LNCAP (cell line): ENCODE measurements at regions not wholly inside any gene's neighbourhood (a gene's known extent, or its start where the extent isn't known, plus 50 kb on each side); places are given as distances from the start of the nearest gene placed in this dataset.

Source experiments
- TF ChIP-seq, protein P1 (sequence below): fragments of 450-650 bp; IDR thresholded peaks from 2 replicates; pipeline ENCODE4 v1.5.1; 2017; ENCODE audit warnings: mild to moderate bottlenecking

DNA sequence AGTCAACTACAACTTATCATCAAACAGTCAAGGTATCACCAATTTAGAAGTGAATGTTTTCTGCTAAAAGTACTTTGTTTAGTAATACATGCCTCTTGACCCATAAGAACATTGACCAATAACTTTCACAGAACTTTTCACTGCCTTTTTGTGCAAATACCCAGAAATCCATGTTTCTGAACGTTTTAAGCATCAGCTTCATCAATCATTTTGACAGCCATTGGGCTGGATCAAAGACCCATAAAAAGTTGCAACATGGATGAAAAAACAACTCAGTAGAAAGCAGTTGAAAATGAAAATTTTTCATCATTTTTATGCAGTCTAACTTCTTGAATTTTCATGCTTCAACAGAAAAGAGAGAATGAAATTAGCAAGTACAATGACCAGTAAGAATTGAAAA lies 466.7 kb downstream of the TRAM1L1 start:
- TF ChIP-seq, protein P1, sequence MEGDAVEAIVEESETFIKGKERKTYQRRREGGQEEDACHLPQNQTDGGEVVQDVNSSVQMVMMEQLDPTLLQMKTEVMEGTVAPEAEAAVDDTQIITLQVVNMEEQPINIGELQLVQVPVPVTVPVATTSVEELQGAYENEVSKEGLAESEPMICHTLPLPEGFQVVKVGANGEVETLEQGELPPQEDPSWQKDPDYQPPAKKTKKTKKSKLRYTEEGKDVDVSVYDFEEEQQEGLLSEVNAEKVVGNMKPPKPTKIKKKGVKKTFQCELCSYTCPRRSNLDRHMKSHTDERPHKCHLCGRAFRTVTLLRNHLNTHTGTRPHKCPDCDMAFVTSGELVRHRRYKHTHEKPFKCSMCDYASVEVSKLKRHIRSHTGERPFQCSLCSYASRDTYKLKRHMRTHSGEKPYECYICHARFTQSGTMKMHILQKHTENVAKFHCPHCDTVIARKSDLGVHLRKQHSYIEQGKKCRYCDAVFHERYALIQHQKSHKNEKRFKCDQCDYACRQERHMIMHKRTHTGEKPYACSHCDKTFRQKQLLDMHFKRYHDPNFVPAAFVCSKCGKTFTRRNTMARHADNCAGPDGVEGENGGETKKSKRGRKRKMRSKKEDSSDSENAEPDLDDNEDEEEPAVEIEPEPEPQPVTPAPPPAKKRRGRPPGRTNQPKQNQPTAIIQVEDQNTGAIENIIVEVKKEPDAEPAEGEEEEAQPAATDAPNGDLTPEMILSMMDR = no peak

DNA sequence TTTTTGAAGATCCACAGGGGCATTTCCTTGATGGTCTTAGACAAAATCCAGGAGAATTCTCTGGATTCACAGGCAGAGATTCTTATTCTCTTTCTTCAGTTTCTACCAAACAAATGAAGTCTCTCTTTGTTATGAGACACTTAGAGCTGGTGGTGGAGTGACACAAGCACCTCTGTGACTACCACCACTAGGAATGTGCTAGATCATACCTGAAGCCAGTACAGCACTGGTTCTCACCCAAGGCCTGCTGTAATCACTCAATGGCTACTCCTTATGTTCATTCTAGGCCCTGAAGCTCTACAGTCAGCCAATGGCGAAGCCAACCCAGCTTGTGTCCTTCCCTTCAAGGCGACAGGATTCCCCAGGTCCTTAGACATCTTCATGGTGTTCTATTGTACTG lies 482.3 kb downstream of the TRAM1L1 start:
- TF ChIP-seq, protein P1 = no peak

DNA sequence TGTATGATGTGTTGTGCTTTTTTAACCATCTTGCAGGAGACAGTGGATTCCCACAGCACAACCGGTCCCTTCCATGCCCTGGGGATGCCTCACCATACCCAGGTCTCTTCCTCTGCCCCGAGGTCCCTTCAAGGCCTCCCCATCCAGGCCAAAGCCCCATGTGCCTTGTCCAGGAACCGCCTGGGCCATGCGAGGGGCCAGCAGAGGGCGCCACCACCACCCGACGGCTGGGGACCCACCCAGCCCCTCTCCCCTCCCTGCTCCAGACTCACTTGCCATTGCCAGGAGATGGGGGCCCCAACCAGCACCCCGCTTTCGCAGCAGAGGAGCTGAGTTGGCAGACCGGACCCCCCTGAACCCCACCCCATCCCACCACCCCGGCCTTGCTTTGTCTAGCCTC lies 485.5 kb downstream of the TRAM1L1 start:
- TF ChIP-seq, protein P1 = peak; percentile 14; the same call in 1 of the 2 replicates

DNA sequence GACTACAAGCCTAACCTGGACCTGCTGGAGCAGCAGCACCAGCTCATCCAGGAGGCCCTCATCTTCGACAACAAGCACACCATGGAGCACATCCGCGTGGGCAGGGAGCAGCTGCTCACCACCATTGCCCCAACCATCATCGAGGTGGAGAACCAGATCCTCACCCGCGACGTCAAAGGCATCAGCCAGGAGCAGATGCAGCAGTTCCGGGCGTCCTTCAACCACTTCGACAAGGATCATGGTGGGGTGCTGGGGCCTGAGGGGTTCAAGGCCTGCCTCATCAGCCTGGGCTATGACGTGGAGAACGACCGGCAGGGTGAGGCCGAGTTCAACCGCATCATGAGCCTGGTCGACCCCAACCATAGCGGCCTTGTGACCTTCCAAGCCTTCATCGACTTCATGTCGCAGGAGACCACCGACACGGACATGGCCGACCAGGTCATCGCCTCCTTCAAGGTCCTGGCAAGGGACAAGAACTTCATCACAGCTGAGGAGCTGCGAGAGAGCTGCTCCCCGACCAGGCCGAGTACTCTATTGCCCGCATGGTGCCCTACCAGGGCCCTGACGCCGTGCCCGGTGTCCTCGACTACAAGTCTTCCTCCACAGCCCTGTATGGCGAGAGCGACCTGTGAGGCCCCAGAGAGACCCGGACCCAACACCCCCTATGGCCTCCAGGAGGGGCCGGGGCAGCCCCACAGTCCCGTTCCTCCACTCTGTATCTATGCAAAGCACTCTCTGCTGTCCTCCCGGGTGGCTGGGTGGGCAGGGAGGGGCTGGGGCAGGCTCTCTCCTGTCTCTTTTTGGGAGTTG lies 486.2 kb downstream of the TRAM1L1 start:
- TF ChIP-seq, protein P1 = no peak

DNA sequence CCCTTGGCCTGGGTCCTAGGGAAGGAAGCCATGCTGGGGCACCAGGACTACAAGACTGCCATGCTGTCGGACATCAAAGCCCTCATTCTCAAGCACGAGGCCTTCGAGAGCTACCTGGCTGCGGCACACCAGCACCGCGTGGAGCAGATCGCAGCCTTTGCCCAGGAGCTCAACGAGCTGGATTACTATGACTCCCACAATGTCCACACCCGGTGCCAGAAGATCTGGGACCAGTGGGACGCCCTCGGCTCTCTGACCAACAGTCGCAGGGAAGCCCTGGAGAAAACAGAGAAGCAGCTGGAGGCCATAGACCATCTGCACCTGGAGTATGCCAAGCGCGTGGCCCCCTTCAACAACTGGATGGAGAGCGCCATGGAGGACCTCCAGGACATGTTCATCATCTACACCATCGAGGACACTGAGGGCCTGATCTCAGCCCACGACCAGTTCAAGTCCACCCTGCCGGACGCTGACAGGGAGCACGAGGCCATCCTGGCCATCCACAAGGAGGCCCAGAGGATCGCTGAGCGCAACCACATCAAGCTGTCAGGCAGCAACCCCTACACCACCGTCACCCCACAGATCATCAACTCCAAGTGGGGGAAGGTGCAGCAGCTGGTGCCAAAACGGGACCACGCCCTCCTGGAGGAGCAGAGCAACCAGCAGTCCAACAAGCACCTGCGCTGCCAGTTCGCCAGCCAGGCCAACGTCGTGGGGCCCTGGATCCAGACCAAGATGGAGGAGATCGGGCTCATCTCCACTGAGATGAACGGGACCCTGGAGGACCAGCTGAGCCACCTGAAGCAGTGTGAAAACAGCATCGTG lies 487.0 kb downstream of the TRAM1L1 start:
- TF ChIP-seq, protein P1 = no peak

DNA sequence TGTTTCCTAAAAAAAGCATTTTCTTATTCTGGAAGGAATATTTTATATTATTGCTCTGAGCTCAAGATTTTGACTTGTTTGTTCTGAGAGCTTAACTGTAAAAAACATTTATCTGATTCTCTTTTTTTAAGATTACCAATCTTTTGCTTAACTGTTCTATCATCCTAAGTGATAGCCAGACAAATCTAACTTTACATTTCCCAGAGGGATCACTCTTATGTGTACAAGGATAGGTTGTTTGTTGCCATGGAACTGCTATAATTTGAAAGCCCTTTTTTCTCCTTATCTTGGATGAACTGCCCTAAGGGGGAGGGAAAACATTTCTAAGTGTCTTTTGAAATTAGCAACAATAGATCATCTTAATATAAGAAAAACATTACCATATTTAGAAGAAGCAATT lies 494.7 kb downstream of the TRAM1L1 start:
- TF ChIP-seq, protein P1 = no peak

DNA sequence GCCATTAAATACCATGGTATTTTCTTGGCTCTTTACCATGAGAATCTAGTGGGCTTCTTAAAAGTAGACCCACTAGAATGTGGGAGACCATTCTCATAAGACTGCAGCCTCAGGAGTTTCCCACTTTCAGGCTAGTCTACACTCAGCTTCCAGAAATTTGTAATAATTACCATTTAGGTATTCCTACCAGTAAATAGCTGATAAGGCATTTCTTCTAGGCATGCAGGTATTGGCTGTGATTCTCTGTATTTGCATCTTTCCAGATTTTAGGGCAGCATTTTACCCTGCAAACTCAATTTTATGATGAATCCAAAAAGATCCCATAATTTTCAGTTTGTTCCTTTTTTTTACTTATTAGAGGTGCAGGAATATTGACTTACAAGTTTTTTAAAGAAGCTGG lies 496.6 kb downstream of the TRAM1L1 start:
- TF ChIP-seq, protein P1 = no peak
